ENCODE measurements at regions not wholly inside any gene's neighbourhood (a gene's known extent, or its start where the extent isn't known, plus 50 kb on each side); places are given as distances from the start of the nearest gene placed in this dataset.

- peaks cover 35% of the 10 kb centered on the region for H3K4me1 Mint-ChIP-seq (ENCODE audit: low read depth)
Measured at GRCh38 chr1:149846042-149846441, 53.3 kb upstream of the BOLA1 start.

GRCh38 chr1:149846593-149847466 is 52.5 kb upstream of the BOLA1 start:
- Mint-ChIP-seq H3K27me3 (no peaks in the 10 kb centered on the region), H3K9me3 (ENCODE audit: low read depth) (no peaks in the 10 kb centered on the region), H3K4me3 (ENCODE audit: low read depth) (no peak overlapping the region), H3K27ac (peak overlapping the region; percentile 25), H3K36me3 (ENCODE audit: insufficient read depth) (peaks cover 3% of the 10 kb centered on the region), H3K4me1 (ENCODE audit: low read depth) (peaks cover 35% of the 10 kb centered on the region)
- no peak for TF ChIP-seq CTCF (IDR thresholded peaks at IDR 0.05; ENCODE audit: unreplicated experiment)
- no peak for DNase-seq (ENCODE audit: low spot score, unreplicated experiment)

More at GRCh38 chr1:149846042-149846441, 53.3 kb upstream of the BOLA1 start:
- Mint-ChIP-seq H3K36me3 (ENCODE audit: insufficient read depth) (peaks cover 3% of the 10 kb centered on the region), H3K27ac (peak overlapping the region; percentile 89), H3K27me3 (no peaks in the 10 kb centered on the region), H3K9me3 (ENCODE audit: low read depth) (no peaks in the 10 kb centered on the region), H3K4me3 (ENCODE audit: low read depth) (peak overlapping the region; percentile 79)
- DNase-seq (ENCODE audit: low spot score, unreplicated experiment) = no peak
- TF ChIP-seq CTCF (IDR thresholded peaks at IDR 0.05; ENCODE audit: unreplicated experiment) = no peak

- Mint-ChIP-seq H3K27me3 (no peaks in the 10 kb centered on the region), H3K36me3 (ENCODE audit: insufficient read depth) (peaks cover 3% of the 10 kb centered on the region), H3K4me3 (ENCODE audit: low read depth) (peak overlapping the region; percentile 72), H3K9me3 (ENCODE audit: low read depth) (no peaks in the 10 kb centered on the region), H3K4me1 (ENCODE audit: low read depth) (peaks cover 35% of the 10 kb centered on the region), H3K27ac (peak overlapping the region; percentile 89)
- no peak for TF ChIP-seq CTCF (IDR thresholded peaks at IDR 0.05; ENCODE audit: unreplicated experiment)
- DNase-seq (ENCODE audit: low spot score, unreplicated experiment) = no peak
Measured at GRCh38 chr1:149848340-149849110, 50.8 kb upstream of the BOLA1 start.

GRCh38 chr1:149849111-149849946 is 50.0 kb upstream of the BOLA1 start:
- no peak for DNase-seq (ENCODE audit: low spot score, unreplicated experiment)
- Mint-ChIP-seq H3K27me3 (no peaks in the 10 kb centered on the region), H3K4me1 (ENCODE audit: low read depth) (peaks cover 33% of the 10 kb centered on the region), H3K9me3 (ENCODE audit: low read depth) (no peaks in the 10 kb centered on the region), H3K36me3 (ENCODE audit: insufficient read depth) (peaks cover 3% of the 10 kb centered on the region), H3K27ac (peak overlapping the region; percentile 89), H3K4me3 (ENCODE audit: low read depth) (peak overlapping the region; percentile 72)
- TF ChIP-seq CTCF (IDR thresholded peaks at IDR 0.05; ENCODE audit: unreplicated experiment) = no peak
